ENCODE measurements at regions not wholly inside any gene's neighbourhood (a gene's known extent, or its start where the extent isn't known, plus 50 kb on each side); places are given as distances from the start of the nearest gene placed in this dataset.

- TF ChIP-seq CTCF (IDR thresholded peaks at IDR 0.05) = no peak
- no peak for TF ChIP-seq POLR2A (IDR thresholded peaks at IDR 0.05)
Measured at GRCh38 chr13:63651394-63651793, 2235.7 kb upstream of the PCDH20 start.

All from prostate gland (tissue), 2 donors.